Hepatic stellate cell (primary cell): ENCODE measurements at regions not wholly inside any gene's neighbourhood (a gene's known extent, or its start where the extent isn't known, plus 50 kb on each side); places are given as distances from the start of the nearest gene placed in this dataset.
"Not testable (repeated sequence)": the region's sequence is repeated elsewhere in the genome, so short reads cannot be mapped to it uniquely, and the experiment has no call there.

Experiments
- DNase-seq: peaks from one replicate; pipeline ENCODE4 v3.0.0; 2011; ENCODE audit warnings: low spot score

DNA sequence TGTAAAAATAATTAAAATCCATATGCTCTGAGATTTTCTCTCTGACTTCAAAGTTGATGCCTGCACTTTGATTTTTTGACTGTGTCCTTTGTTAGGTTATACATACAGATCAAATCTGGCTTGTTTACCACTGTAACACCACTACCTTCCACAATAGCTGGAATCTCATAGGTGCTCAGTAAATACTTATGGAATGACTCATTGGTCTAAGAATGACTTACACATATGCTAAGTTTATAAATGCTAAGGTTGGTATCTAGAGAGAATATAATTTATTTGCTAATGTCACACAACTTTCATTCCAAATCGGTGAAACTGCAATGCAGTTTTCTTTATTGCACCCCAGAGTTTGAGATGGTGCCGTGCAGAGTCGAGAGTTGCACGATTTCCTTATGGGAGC, 578.5 kb downstream of the SH2D4B start:
- no peak for DNase-seq

DNA sequence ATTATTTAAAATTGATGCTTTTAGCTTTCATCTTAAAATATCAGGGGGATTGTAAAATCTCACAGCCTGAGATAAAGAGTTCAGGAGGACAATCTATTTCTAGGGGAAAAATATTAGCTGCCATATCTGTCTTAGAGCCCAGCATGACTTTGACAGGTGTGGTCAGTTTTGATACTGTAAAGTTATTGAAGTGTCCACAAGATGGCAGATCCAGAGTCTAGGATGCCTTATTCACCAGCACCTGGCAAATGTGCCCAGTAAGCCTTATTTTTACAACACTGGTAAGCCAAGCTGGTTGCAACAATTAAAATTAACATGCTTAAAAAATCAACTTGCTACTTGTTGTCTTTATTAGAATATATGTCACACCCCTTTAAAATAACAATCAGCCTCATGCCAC, 579.3 kb downstream of the SH2D4B start:
- DNase-seq, result no peak

DNA sequence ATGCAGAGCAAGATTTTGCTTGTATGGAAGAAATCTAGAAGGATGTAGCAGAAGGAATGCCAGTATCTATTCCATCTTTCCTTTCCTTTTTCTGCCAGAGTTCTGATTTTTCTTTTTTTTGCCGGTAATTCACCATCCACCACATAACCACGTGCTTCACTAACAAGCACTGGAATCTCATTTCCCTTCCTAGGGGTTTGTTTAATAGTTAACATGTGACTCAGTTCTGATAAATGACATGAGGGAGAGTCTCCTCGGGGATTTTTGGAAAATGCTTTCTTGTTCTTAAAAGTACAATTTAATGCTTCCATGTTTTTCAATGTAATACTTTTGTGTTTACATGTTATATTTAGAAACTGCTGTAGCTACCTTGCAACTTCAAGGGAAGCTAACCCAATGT, 590.2 kb downstream of the SH2D4B start:
- DNase-seq, result no peak

DNA sequence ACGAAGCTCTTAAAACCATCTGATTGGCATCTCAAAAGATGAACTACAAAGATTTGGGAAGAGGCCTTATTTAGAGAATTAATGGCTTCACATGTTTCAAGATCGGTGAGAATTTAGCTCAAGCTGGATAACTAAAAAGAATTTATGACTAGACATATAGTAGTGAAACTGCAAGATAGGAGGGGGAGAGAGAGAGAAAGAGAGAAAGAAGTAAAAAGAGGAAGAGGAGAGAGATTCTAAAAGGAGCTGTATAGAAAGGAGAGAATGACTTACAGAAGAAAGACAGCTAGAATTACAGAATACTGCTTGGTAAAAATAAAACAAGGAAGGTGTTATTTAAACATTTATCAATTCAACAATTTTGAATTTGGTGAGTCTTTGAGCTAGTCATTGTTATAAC, 592.3 kb downstream of the SH2D4B start:
- DNase-seq, result no peak

DNA sequence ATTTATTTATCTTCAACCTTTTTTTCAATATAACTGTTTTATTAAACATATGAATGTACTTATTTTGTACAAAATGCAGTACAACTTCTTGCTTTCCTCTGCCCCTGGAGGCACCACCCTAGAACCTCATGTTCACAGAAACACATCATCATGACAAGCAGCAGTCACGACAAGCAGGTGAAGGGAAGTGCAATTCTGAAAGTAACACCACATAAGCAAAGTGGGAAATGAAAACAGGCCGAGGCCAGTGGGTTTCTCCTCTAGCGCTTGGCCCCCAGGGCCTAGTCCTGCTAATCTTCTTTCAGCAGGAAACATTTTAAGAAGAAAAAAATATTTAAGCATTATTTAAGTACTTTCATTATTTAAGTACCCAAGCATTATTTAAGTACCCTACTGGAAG, 598.1 kb downstream of the SH2D4B start:
- no peak for DNase-seq

DNA sequence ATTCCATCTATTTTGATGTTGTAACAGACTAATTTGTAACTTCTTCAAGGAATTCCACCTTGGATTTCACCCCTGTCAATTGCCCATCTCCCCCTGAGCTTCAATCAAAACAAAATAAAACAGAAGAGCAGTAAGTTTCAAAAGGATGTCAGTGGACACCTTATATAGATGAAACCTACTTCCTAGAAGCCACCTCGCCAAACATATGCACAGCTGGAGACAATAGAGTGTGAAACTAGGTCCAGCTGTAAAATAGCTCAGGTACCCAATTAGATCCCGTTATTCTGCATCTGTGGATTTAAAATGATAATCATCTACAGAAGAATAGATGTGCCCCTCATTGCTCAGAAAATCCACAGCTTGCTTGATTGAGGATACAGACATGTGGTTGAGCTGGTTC, 598.6 kb downstream of the SH2D4B start:
- DNase-seq, result no peak

DNA sequence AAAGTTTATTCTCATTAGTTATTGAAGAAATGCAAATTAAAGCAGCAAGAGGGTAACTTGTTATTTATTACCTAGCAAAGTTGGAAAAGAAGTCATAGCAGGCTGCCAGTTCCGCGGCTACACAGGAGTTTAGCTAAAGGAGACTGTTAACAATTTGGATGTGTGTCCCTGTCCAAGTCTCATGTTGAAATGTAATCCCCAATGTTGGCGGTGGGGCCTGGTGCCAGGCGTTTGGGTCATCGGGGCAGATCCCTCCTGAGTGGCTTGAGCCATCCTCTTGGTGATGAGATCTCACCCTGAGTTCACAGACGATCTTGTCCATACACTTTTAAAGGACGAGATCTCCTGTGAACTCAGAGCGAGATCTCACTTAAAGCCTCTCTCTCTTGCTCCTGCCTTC, 608.3 kb downstream of the SH2D4B start:
- DNase-seq, result no peak

DNA sequence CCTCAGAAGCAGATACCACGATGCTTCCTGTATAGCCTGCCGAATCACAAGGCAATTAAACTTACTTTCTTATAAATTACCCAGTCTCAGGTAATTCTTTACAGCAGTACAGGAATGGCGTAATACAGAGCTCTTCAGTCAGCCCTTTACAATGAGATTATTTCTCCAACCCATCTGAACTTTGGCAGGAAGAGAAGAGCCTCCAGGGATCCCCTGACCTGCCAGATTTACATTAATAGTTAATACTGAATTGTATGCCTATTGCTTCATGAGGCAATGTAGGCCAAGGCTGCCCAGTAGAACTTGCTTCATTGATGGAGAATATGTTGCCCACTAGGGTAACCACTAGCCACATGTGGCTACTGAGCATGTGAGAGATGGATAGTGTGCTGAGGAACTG, 608.7 kb downstream of the SH2D4B start:
- DNase-seq, result no peak

DNA sequence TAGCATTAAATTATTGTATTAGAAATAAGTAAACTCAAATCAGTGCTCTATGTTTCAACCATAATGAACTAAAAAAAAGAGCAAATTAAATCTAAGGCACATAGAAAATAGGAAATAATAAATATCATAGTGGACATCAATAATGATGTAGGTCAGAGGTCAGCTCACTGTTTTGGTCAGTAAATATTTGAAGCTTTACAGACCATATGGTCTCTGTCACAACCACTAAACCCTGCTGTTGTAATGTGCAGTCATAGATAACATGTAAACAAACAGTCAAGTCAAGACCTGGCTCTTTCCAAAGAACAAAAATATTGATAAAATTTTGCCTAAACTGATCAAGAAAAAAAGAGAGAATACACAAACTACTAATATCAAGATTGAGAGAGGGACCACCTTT, 615.0 kb downstream of the SH2D4B start:
- DNase-seq, result no peak

DNA sequence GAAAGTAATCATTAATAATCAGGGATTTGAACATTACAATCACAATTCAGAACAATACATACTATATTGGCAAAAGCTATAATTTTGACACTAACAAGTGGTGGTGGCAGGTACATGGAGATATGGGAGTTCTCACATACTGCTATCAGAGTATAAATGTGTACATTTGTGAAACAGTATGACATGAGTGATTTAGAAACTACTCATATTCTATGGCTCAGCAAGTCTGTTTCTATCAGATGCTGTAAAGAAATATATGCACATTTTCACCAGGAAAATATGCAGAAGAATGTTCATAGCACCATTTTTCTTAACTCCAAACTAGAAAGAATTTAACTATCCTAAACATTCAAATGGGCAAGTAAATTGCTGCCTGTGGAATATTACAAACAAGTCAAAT, 620.0 kb downstream of the SH2D4B start:
- DNase-seq, result no peak

DNA sequence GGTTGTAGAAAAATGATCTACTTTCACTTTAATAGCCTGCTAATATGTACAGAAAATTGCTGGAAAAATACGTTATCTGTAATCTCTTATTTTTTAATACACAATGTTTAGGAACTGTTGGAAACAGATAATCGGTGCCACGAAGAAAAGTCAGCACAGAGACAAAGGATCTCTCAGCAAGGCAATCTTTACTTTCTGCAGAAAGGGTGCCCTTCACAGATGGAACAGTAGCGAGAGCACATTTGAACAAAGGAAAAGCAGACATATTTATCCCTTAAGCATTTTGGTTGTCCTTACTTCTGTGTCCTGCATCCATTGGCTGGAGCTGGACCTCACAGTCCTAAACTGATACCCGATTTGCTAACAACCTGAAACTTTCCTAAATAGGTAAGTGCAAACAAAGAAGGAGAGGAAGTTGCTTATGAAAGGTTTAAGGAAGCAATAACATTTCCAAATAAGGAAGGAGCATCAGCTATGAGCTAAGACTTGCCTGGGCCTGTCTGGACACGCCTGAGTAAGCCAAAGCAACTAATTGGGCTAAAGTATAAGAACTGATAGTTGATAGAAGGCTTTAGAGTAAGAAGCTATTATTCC, 640.0 kb downstream of the SH2D4B start:
- no peak for DNase-seq

DNA sequence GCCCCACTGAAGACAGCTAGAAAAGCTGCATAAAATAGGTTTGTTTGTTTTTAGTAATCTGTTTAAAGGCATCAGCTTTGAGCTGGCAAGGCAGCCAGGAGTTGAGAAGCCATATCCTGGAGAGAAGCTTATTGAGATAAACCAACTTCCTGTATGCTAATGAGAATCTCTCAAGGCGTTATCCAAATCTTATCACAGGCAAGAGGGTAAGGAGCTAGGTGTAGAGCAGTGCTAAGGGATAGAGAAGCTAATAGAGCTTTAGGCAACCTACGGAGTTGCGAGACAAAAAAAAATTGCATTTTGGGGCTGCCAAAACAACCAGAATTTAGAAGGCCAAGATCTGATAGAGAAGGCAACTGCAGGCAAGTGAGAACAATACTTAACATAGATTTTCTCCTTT, 641.6 kb downstream of the SH2D4B start:
- DNase-seq, result no peak

DNA sequence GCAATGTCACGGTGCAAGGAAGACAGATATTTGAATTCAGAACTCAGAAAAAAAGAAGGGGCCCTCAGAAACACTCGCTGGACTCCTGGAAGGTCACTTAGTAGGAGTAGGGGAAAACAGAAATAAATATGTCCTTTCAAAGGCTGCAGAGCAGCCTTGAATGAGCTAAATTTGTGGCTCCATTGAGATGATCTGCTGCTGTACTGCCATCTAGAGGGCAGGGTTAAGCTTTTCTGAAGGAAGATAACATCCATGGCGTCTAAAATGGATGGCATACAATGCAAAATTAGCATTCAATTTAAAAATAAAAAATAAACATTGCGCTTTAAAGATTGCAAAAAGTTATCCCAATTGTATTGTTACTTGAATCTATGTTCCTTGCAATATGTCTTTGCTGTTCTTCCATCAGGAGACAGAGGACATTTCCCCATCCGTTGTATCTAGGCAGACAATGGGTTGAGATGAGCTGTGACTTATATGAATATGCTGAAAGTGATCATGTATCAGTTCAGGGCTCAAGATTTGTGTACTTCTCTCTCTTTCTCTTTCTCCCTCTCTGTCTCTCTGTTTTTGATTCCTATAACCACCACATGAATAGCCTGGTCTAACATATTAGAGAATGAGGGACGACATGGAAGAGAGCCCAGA, 642.2 kb downstream of the SH2D4B start:
- no peak for DNase-seq

DNA sequence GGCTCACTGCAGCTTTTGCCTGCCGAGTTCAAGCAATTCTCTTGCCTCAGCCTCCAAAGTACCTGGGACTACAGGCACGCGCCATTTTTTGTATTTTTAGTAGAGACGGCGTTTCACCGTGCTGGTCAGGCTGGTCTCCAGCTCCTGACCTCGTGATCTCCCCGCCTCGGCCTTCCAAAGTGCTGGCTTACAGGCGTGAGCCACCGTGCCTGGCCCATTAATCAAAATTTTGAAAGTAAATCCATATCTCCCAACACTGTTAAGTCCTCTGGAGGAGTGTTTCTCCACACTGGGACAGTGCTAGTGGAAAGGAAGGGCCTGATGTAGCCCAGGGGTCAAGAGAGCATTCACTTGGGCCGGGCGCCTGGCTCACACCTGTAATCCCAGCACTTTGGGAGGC, 644.6 kb downstream of the SH2D4B start:
- no peak for DNase-seq

DNA sequence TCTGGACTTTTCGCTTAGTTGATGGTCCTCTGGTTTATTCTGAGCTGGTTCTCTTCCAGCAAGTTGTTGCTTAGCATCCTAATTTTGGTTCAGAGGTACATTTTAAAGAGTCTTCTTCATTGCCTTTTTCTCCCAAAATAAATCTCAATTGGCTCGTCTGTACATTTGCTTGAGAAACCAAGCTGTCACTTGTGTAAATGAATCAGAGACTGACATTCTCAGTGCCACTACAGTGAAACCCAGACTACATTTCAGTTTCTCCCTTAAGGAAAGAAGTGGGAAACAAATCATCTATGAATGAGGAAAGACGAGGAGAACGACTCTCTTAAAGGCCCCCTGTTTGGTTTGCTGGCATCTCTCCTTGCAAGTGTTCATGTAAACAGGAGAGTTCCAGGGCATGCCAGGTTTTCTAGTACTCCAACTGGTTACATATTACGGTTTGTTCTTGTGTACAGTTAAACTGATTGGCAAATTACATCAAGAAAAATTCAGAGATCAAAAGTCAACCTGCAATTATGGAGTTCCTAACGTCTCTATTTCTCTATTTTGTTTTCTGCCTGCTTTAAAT, 654.6 kb downstream of the SH2D4B start:
- DNase-seq, result no peak

DNA sequence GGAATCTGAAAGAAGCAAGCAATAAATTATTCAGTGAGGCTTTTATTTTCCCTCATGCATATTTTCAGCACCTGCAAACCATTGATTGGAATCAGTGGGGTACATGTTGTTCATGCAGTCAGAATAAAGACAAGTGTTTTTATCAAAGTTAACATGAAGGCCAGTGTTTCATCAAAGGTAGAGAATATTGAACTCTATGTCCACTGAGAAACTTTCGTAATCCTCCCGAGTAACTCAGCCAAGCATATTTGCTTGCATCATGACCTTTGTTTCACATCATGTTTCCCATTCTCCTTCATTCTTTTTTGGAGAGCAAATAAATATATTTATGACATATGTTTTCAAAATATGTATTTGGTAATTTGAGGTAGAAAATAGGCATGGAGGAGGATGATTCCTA, 663.1 kb downstream of the SH2D4B start:
- no peak for DNase-seq

DNA sequence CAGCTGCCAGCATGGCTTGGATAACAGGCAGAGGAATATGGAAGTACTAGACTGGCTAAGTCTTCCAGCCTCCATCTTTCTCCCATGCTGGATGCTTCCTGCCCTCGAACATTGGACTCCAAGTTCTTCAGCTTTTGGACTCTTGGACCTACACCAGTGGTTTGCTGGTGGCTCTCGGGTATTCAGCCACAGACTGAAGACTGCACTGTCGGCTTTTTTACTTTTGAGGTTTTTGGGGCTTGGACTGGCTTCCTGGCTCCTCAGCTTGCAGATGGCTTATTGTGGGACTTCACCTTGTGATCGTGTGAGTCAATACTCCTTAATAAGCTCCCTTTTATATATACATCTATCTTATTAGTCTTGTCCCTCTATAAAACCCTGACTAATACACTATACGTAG, 667.6 kb upstream of the NRG3 start:
- not testable (repeated sequence) for DNase-seq

DNA sequence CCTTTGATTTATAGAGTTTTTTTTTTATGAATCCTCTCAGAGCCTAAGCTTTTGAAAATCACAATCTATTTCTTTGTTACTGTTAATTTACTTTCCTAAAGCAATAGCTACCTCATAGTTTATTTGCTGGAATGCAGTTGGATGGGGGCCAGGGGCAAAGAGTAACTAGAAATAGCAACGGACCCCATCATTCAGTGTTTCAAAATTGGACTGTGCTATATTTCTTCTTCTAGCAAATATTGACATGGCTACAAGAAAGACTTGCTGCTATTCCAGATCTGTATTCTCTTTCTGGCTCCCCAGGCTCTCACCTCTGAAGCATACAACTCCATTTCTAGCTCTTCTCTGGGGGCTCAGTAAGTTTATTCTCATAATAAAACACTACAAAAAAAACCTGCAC, 661.6 kb upstream of the NRG3 start:
- no peak for DNase-seq

DNA sequence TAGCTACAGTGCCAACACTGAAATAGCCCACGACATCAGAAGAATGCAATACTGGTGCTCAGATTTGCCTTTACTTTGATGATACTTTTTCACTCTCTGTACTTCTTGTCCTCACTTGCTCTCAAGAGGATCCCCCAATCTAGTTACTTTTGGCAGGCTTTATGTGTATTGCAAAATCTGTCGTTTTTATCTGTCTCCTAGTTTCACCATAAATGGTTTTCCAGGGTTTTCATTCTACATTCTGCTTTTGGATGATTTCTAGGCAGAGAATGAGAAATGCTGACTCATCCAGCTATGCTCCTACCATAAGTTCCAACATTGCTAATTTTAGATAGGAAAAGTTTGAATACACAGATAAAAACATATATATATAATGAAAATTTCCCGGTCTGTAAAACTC, 659.5 kb upstream of the NRG3 start:
- DNase-seq, result no peak

DNA sequence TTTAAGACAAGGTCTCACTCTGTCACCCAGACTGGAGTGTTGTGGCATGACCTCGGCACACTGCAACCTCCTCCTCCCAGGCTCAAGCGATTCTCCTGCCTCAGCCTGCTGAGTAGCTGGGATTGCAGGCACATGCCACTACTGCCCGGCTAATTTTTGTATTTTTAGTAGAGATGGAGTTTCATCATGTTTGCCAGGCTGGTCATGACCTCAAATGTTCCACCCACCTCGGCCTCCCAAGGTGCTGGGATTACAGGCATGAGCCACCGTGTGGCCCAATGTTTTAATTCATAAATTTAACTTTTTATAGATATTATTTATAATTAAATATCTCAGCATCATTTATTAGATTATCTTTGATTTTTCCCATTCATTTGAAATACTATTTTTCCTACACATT, 658.0 kb upstream of the NRG3 start:
- no peak for DNase-seq

DNA sequence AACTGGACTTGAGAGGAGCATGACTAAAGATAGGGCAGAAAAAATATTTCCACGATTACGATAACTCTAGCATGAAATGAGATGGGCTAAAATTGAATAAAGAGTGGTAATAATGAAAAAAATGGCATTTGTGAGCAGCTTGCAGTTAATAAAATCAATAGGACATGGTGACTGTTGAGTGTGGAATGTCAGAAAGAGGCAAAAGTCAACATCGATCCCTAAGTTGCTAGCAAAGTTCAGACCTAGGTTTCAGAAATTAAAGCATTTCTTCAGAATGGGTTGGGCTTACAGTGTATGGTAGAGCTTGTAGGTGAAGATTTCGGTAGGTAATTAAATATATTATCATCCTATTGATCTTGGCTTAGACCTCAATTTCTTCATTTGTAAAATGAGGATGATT, 656.7 kb upstream of the NRG3 start:
- DNase-seq, result no peak

DNA sequence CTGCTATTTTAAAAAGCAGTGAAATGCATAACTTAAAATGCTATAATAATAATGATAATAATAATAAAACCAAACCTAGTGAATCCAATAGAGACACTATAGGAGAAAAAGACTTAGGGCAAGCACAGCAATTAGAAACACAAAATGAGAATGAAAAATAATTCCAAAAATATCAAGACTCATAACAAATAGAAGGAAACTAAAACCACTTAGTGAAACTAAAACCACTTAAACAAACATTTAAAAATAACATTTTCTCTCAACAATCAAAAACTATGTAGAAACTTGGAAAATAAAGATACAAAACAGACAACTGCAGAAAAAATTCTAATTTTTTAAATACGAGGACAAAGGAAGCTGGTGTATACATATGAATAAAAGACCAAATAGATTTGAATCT, 655.2 kb upstream of the NRG3 start:
- DNase-seq, result no peak

DNA sequence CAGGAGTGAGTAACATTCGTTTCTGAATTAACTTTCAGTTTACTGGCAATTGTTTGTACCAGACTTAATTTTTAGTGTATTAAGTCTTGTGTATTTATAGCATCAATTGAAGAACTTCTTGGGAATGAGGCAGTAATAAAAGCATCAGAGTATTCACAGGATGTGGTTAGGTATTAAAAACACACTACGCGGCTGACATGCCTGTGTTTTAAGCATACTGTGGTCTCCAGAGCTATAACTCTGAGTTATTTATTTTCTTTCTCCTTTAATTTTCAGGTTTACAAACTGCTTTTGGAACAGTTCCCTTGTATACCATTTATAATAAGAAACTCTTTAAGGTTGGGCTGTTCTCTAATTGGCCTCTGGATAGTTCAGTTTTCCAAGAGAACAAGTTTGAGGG, 626.1 kb upstream of the NRG3 start:
- no peak for DNase-seq

DNA sequence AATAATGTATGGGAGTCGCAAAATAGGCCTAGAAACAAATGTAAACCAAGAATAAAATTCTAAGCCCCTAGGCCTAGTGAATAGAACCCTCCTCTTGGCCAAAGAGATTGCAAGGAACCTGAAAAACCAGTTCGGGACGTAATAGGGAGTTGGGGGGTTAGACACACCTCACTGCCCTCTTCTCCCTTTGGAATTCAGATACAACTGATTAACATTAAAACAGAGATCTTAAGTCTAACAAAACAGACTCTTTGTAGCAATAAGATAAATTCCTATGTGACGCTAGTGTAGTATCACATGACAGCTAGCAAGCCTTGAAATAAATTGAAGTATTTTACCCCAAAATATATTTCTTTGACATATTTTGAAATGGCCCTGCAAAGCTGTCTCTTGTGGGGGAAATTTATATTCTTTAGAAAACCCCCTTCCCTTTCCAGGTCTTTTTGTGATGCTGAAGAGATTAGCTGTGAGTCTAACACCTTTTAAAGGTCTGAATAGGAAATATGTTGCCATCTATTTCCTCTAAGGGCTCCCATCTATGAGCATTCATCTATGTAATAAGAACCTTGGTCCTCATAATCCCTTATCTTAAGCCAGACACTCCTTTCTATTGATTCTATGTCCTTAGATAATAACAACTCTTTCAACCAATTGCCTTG, 623.4 kb upstream of the NRG3 start:
- no peak for DNase-seq
